ENCODE measurements at regions not wholly inside any gene's neighbourhood (a gene's known extent, or its start where the extent isn't known, plus 50 kb on each side); places are given as distances from the start of the nearest gene placed in this dataset.

DNA sequence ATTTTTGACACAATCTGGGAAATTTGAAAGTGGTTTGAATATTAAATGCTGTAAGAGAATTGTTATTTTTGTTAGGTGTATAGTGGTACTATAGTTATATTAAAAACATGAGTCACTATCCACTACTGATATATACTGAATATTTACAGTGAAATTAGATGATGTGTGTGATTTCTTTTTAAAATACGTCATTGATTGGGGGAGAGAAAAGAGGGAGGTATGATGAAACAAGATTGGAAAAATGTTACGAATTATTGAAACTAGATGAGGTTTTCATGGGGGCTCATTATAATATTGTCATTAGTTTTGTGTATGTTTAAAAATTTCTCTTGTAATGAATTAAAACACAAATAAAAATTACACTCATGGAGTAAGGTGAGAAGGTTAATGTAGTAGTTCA lies 571.4 kb downstream of the HTR7 start:
- TF ChIP-seq, protein P1, sequence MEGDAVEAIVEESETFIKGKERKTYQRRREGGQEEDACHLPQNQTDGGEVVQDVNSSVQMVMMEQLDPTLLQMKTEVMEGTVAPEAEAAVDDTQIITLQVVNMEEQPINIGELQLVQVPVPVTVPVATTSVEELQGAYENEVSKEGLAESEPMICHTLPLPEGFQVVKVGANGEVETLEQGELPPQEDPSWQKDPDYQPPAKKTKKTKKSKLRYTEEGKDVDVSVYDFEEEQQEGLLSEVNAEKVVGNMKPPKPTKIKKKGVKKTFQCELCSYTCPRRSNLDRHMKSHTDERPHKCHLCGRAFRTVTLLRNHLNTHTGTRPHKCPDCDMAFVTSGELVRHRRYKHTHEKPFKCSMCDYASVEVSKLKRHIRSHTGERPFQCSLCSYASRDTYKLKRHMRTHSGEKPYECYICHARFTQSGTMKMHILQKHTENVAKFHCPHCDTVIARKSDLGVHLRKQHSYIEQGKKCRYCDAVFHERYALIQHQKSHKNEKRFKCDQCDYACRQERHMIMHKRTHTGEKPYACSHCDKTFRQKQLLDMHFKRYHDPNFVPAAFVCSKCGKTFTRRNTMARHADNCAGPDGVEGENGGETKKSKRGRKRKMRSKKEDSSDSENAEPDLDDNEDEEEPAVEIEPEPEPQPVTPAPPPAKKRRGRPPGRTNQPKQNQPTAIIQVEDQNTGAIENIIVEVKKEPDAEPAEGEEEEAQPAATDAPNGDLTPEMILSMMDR (IDR thresholded peaks at IDR 0.05), result no peak
- TF ChIP-seq POLR2A (IDR thresholded peaks at IDR 0.05), result no peak

Measured in sigmoid colon (tissue), 3 donors.